CD4-positive, alpha-beta T cell (primary cell): ENCODE measurements at regions not wholly inside any gene's neighbourhood (a gene's known extent, or its start where the extent isn't known, plus 50 kb on each side); places are given as distances from the start of the nearest gene placed in this dataset.

Source experiments
- ATAC-seq: fragments of 200-7000 bp; cut with Tn5 transposase; one replicate; pipeline ENCODE4 v1.10.0; 2022; ENCODE audit warnings: mild to moderate bottlenecking; ENCODE audit not compliant: poor library complexity
- CTCF ChIA-PET: fragments of 350-600 bp; sonication (Branson Sonifier 250); formaldehyde crosslinking; loops from one replicate; lab custom pipeline; 2021; ENCODE audit warnings: antibody characterized with exemption, inconsistent platforms; lab: Charles Lee
- POLR2A ChIA-PET: fragments of 350-600 bp; sonication (Branson Sonifier 250); formaldehyde crosslinking; loops from one replicate; lab custom pipeline; 2021; ENCODE audit warnings: antibody characterized with exemption, inconsistent platforms; lab: Charles Lee
- DNase-seq, 14 experiments: peaks; one replicate each; pipeline ENCODE4 v3.0.0-alpha.2; 2013 to 2020; ENCODE audit warnings: mixed read lengths in 2 of 14
- H3K27ac ChIP-seq, 2 donors: one replicate each; pipeline versions ENCODE4 v1.5.1 to v1.7.0; 2013; ENCODE audit warnings: low read length in 2 of 2, low read depth in 1 of 2, mild to moderate bottlenecking in 1 of 2
- H3K27me3 ChIP-seq, 2 experiments: 1 replicate in 1 of 2; 2 replicates in 1 of 2; pipeline versions ENCODE4 v1.6.1 to v1.7.0; 2013; ENCODE audit warnings: low read length in 2 of 2, control low read depth in 1 of 2, mild to moderate bottlenecking in 1 of 2, moderate library complexity in 1 of 2; ENCODE audit not compliant: insufficient read depth in 2 of 2, control insufficient read depth in 1 of 2
- H3K36me3 ChIP-seq: one replicate; pipeline ENCODE4 v1.6.1; 2013; ENCODE audit warnings: low read length, control low read depth; ENCODE audit not compliant: insufficient read depth
- H3K4me1 ChIP-seq: one replicate; pipeline ENCODE4 v1.6.1; 2013; ENCODE audit warnings: low read length, control low read depth; ENCODE audit not compliant: insufficient read depth
- H3K4me3 ChIP-seq: one replicate; pipeline ENCODE4 v1.5.1; 2013; ENCODE audit warnings: mild to moderate bottlenecking, low read length, moderate library complexity
- H3K9me3 ChIP-seq, 2 experiments: 1 replicate in 1 of 2; 2 replicates in 1 of 2; pipeline versions ENCODE4 v1.6.1 to v1.7.0; 2013; ENCODE audit warnings: low read length in 2 of 2, mild to moderate bottlenecking in 2 of 2, control low read depth in 1 of 2, moderate library complexity in 1 of 2; ENCODE audit not compliant: control insufficient read depth in 1 of 2, insufficient read depth in 1 of 2
- H3K27ac Mint-ChIP-seq: one replicate; pipeline ENCODE4 v1.8.0; 2020; ENCODE audit warnings: mixed read lengths
- H3K27me3 Mint-ChIP-seq: one replicate; pipeline ENCODE4 v1.8.0; 2021; ENCODE audit warnings: mixed read lengths
- H3K36me3 Mint-ChIP-seq: one replicate; pipeline ENCODE4 v1.8.0; 2021; ENCODE audit warnings: low read depth, mixed read lengths
- H3K4me1 Mint-ChIP-seq: one replicate; pipeline ENCODE4 v1.8.0; 2021; ENCODE audit warnings: low read depth, mixed read lengths
- H3K4me3 Mint-ChIP-seq: one replicate; pipeline ENCODE4 v1.8.0; 2020; ENCODE audit warnings: mild to moderate bottlenecking, mixed read lengths
- H3K9me3 Mint-ChIP-seq: one replicate; pipeline ENCODE4 v1.8.0; 2020; ENCODE audit warnings: mixed read lengths
- intact Hi-C, 2 experiments: fragments of 100-400 bp; cut with DNase I in 1 of 2; cut with micrococcal nuclease in 1 of 2; formaldehyde crosslinking; loops; one replicate each; pipeline versions ENCODE4 v1.15.1 to v1.9.0; 2023 to 2025; cut with DNase I, micrococcal nuclease
- TF ChIP-seq, protein P1 (sequence below): fragments of 200-600 bp; IDR thresholded peaks from one replicate; pipeline ENCODE4 v1.8.0; 2022; ENCODE audit warnings: antibody characterized with exemption, mild to moderate bottlenecking

DNA sequence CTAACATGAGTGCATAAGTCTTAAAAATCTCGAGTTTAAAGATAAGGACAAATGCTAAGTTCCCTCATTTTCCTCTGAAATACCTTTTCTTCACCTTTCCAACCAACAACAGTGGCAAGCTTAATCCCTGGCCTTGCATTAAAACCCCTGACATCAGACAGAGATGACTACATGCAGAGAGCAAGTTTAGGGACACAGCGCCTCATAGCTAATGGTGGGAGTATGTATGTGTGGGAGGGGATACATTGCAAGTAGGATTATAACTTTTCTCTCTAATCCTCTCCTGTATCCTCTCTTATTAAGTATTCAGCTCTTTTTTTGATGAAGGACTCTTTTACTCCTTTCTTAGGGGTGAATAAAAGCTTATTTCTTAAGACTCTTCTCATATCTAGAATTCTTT is 547.1 kb downstream of the CCER1 start:
- Histone ChIP-seq H3K9me3 (peaks cover 0 to 6% of the 10 kb centered on the region in 2 experiments), H3K27ac (no peak overlapping the region), H3K4me1 (no peaks in the 10 kb centered on the region), H3K27me3 (no peaks in the 10 kb centered on the region), H3K36me3 (no peaks in the 10 kb centered on the region), H3K4me3 (no peak overlapping the region)
- intact Hi-C loops = no loop called here
- no peaks in the 10 kb centered on the region for H3K4me1 Mint-ChIP-seq
- H3K9me3 Mint-ChIP-seq = no peaks in the 10 kb centered on the region
- ChIA-PET CTCF (no interaction called here), POLR2A (no interaction called here)
- DNase-seq (no peak), ATAC-seq (no peak)
- no peak overlapping the region for H3K4me3 Mint-ChIP-seq
- no peaks in the 10 kb centered on the region for H3K27me3 Mint-ChIP-seq
- TF ChIP-seq, protein P1, sequence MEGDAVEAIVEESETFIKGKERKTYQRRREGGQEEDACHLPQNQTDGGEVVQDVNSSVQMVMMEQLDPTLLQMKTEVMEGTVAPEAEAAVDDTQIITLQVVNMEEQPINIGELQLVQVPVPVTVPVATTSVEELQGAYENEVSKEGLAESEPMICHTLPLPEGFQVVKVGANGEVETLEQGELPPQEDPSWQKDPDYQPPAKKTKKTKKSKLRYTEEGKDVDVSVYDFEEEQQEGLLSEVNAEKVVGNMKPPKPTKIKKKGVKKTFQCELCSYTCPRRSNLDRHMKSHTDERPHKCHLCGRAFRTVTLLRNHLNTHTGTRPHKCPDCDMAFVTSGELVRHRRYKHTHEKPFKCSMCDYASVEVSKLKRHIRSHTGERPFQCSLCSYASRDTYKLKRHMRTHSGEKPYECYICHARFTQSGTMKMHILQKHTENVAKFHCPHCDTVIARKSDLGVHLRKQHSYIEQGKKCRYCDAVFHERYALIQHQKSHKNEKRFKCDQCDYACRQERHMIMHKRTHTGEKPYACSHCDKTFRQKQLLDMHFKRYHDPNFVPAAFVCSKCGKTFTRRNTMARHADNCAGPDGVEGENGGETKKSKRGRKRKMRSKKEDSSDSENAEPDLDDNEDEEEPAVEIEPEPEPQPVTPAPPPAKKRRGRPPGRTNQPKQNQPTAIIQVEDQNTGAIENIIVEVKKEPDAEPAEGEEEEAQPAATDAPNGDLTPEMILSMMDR = no peak
- no peaks in the 10 kb centered on the region for H3K36me3 Mint-ChIP-seq
- H3K27ac Mint-ChIP-seq = no peak overlapping the region

GRCh38 chr12:90404071-90404470 is 550.9 kb downstream of the CCER1 start:
- intact Hi-C loops = no loop called here
- Mint-ChIP-seq H3K27ac (no peak overlapping the region), H3K9me3 (no peaks in the 10 kb centered on the region), H3K4me1 (no peaks in the 10 kb centered on the region), H3K36me3 (no peaks in the 10 kb centered on the region), H3K27me3 (no peaks in the 10 kb centered on the region), H3K4me3 (no peak overlapping the region)
- TF ChIP-seq, protein P1 = no peak
- H3K27me3 ChIP-seq = no peaks in the 10 kb centered on the region
- H3K4me1 ChIP-seq = no peaks in the 10 kb centered on the region
- POLR2A ChIA-PET = no interaction called here
- ATAC-seq (no peak), DNase-seq (no peak)
- H3K27ac ChIP-seq = no peak overlapping the region
- CTCF ChIA-PET = no interaction called here
- no peak overlapping the region for H3K4me3 ChIP-seq
- no peaks in the 10 kb centered on the region for H3K9me3 ChIP-seq
- no peaks in the 10 kb centered on the region for H3K36me3 ChIP-seq

- H3K4me3 Mint-ChIP-seq = no peak overlapping the region
- Histone ChIP-seq H3K4me1 (no peaks in the 10 kb centered on the region), H3K9me3 (peaks cover 0 to 16% of the 10 kb centered on the region in 2 experiments), H3K36me3 (no peaks in the 10 kb centered on the region), H3K27me3 (no peaks in the 10 kb centered on the region), H3K27ac (no peak overlapping the region), H3K4me3 (no peak overlapping the region)
- H3K27me3 Mint-ChIP-seq = no peaks in the 10 kb centered on the region
- DNase-seq (no peak), ATAC-seq (no peak)
- ChIA-PET CTCF (no interaction called here), POLR2A (no interaction called here)
- intact Hi-C loops = no loop called here
- H3K4me1 Mint-ChIP-seq = no peaks in the 10 kb centered on the region
- H3K9me3 Mint-ChIP-seq = peaks cover 3% of the 10 kb centered on the region
- TF ChIP-seq, protein P1 = no peak
- no peaks in the 10 kb centered on the region for H3K36me3 Mint-ChIP-seq
- H3K27ac Mint-ChIP-seq = no peak overlapping the region
Measured at GRCh38 chr12:90401185-90401584, 553.8 kb downstream of the CCER1 start.
